Gastroesophageal sphincter (tissue), 3 donors: ENCODE measurements at regions not wholly inside any gene's neighbourhood (a gene's known extent, or its start where the extent isn't known, plus 50 kb on each side); places are given as distances from the start of the nearest gene placed in this dataset.

Experiments
- CTCF ChIP-seq, 4 experiments: fragments of 200-600 bp in 2 of 4; fragments of 450-650 bp in 2 of 4; sonication (generic) in 1 of 4; IDR thresholded peaks; one replicate each; pipeline ENCODE4 v1.5.1; 2017 to 2019; ENCODE audit warnings: antibody characterized with exemption in 4 of 4, mild to moderate bottlenecking in 2 of 4, moderate library complexity in 2 of 4
- POLR2AphosphoS5 ChIP-seq: sonication (generic); formaldehyde crosslinking; IDR thresholded peaks from one replicate; pipeline ENCODE4 v1.6.1; 2017; ENCODE audit warnings: antibody characterized with exemption

- TF ChIP-seq CTCF (IDR thresholded peaks at IDR 0.05) (no peak), POLR2AphosphoS5 (no peak)
These were observed 937.6 kb upstream of the KCND2 start for GRCh38 chr7:119335405-119335804.
